Memory B cell (primary cell): ENCODE measurements at regions not wholly inside any gene's neighbourhood (a gene's known extent, or its start where the extent isn't known, plus 50 kb on each side); places are given as distances from the start of the nearest gene placed in this dataset.

ENCODE experiments used
- ATAC-seq: fragments of 150-1000 bp; cut with Tn5 transposase; 2 replicates; pipeline ENCODE4 v1.10.0; 2021; ENCODE audit warnings: low read depth, mild to moderate bottlenecking, moderate library complexity
- DNase-seq, 2 donors: peaks; one replicate each; pipeline ENCODE4 v3.0.0; 2022; ENCODE audit warnings: low spot score in 2 of 2
- H3K27ac Mint-ChIP-seq: one replicate; pipeline ENCODE4 v1.8.0; 2022; ENCODE audit warnings: mild to moderate bottlenecking, moderate library complexity, mixed read lengths
- H3K27me3 Mint-ChIP-seq: one replicate; pipeline ENCODE4 v1.8.0; 2022; ENCODE audit warnings: mixed read lengths
- H3K36me3 Mint-ChIP-seq: one replicate; pipeline ENCODE4 v1.8.0; 2022; ENCODE audit warnings: mild to moderate bottlenecking, mixed read lengths
- H3K4me1 Mint-ChIP-seq: one replicate; pipeline ENCODE4 v1.8.0; 2022; ENCODE audit warnings: mixed read lengths
- H3K4me3 Mint-ChIP-seq: one replicate; pipeline ENCODE4 v1.8.0; 2022; ENCODE audit warnings: mild to moderate bottlenecking, moderate library complexity, mixed read lengths
- H3K9me3 Mint-ChIP-seq: one replicate; pipeline ENCODE4 v1.8.0; 2022; ENCODE audit warnings: mixed read lengths

- DNase-seq (no peak), ATAC-seq (no peak)
- Mint-ChIP-seq H3K27ac (no peak overlapping the region), H3K36me3 (no peaks in the 10 kb centered on the region), H3K27me3 (no peaks in the 10 kb centered on the region), H3K9me3 (peaks cover 4% of the 10 kb centered on the region), H3K4me1 (no peaks in the 10 kb centered on the region), H3K4me3 (no peak overlapping the region)
Observed at GRCh38 chr3:182364723-182365650, 428.3 kb upstream of the ATP11B start.

- Mint-ChIP-seq H3K27ac (no peak overlapping the region), H3K27me3 (no peaks in the 10 kb centered on the region), H3K4me3 (no peak overlapping the region), H3K36me3 (no peaks in the 10 kb centered on the region), H3K9me3 (peaks cover 3% of the 10 kb centered on the region), H3K4me1 (no peaks in the 10 kb centered on the region)
- ATAC-seq, result no peak
- no peak for DNase-seq
Observed at GRCh38 chr3:182366746-182367145, 426.6 kb upstream of the ATP11B start.

- H3K27ac Mint-ChIP-seq, result no peak overlapping the region
- H3K9me3 Mint-ChIP-seq, result peaks cover 1% of the 10 kb centered on the region
- no peak overlapping the region for H3K4me3 Mint-ChIP-seq
- ATAC-seq (no peak), DNase-seq (no peak)
- H3K4me1 Mint-ChIP-seq, result no peaks in the 10 kb centered on the region
- H3K27me3 Mint-ChIP-seq, result no peaks in the 10 kb centered on the region
- no peaks in the 10 kb centered on the region for H3K36me3 Mint-ChIP-seq
Observed at GRCh38 chr3:182369861-182370260, 423.4 kb upstream of the ATP11B start.

GRCh38 chr3:182370949-182371348 is 422.4 kb upstream of the ATP11B start:
- no peak overlapping the region for H3K27ac Mint-ChIP-seq
- ATAC-seq (no peak), DNase-seq (no peak)
- no peaks in the 10 kb centered on the region for H3K4me1 Mint-ChIP-seq
- H3K27me3 Mint-ChIP-seq, result no peaks in the 10 kb centered on the region
- peaks cover 1% of the 10 kb centered on the region for H3K9me3 Mint-ChIP-seq
- no peaks in the 10 kb centered on the region for H3K36me3 Mint-ChIP-seq
- no peak overlapping the region for H3K4me3 Mint-ChIP-seq

GRCh38 chr3:182375916-182376315 is 417.4 kb upstream of the ATP11B start:
- DNase-seq (no peak), ATAC-seq (no peak)
- no peak overlapping the region for H3K4me3 Mint-ChIP-seq
- no peaks in the 10 kb centered on the region for H3K4me1 Mint-ChIP-seq
- no peak overlapping the region for H3K27ac Mint-ChIP-seq
- H3K27me3 Mint-ChIP-seq, result no peaks in the 10 kb centered on the region
- H3K36me3 Mint-ChIP-seq, result no peaks in the 10 kb centered on the region
- H3K9me3 Mint-ChIP-seq, result peaks cover 1% of the 10 kb centered on the region

GRCh38 chr3:182382112-182382857 is 411.0 kb upstream of the ATP11B start:
- no peaks in the 10 kb centered on the region for H3K9me3 Mint-ChIP-seq
- H3K36me3 Mint-ChIP-seq, result no peaks in the 10 kb centered on the region
- DNase-seq, result no peak
- no peaks in the 10 kb centered on the region for H3K27me3 Mint-ChIP-seq
- no peaks in the 10 kb centered on the region for H3K4me1 Mint-ChIP-seq
- H3K27ac Mint-ChIP-seq, result no peak overlapping the region
- no peak for ATAC-seq
- no peak overlapping the region for H3K4me3 Mint-ChIP-seq

- DNase-seq (no peak), ATAC-seq (no peak)
- no peak overlapping the region for H3K27ac Mint-ChIP-seq
- no peaks in the 10 kb centered on the region for H3K4me1 Mint-ChIP-seq
- H3K27me3 Mint-ChIP-seq, result no peaks in the 10 kb centered on the region
- H3K9me3 Mint-ChIP-seq, result no peaks in the 10 kb centered on the region
- no peak overlapping the region for H3K4me3 Mint-ChIP-seq
- H3K36me3 Mint-ChIP-seq, result no peaks in the 10 kb centered on the region
Observed at GRCh38 chr3:182384221-182384620, 409.1 kb upstream of the ATP11B start.

GRCh38 chr3:182385356-182385755 is 407.9 kb upstream of the ATP11B start:
- Mint-ChIP-seq H3K27ac (no peak overlapping the region), H3K9me3 (no peaks in the 10 kb centered on the region), H3K4me1 (no peaks in the 10 kb centered on the region), H3K27me3 (no peaks in the 10 kb centered on the region), H3K4me3 (no peak overlapping the region), H3K36me3 (no peaks in the 10 kb centered on the region)
- ATAC-seq, result no peak
- DNase-seq, result no peak

GRCh38 chr3:182388506-182388905 is 404.8 kb upstream of the ATP11B start:
- Mint-ChIP-seq H3K27me3 (no peaks in the 10 kb centered on the region), H3K36me3 (no peaks in the 10 kb centered on the region), H3K9me3 (no peaks in the 10 kb centered on the region), H3K27ac (no peak overlapping the region), H3K4me3 (no peak overlapping the region), H3K4me1 (no peaks in the 10 kb centered on the region)
- no peak for DNase-seq
- ATAC-seq, result no peak

GRCh38 chr3:182389071-182389815 is 404.1 kb upstream of the ATP11B start:
- Mint-ChIP-seq H3K4me1 (no peaks in the 10 kb centered on the region), H3K27ac (no peak overlapping the region), H3K4me3 (no peak overlapping the region), H3K27me3 (no peaks in the 10 kb centered on the region), H3K9me3 (no peaks in the 10 kb centered on the region), H3K36me3 (no peaks in the 10 kb centered on the region)
- DNase-seq, result no peak
- no peak for ATAC-seq

- no peaks in the 10 kb centered on the region for H3K4me1 Mint-ChIP-seq
- ATAC-seq, result no peak
- H3K4me3 Mint-ChIP-seq, result no peak overlapping the region
Observed at GRCh38 chr3:182390421-182390820, 402.9 kb upstream of the ATP11B start.

GRCh38 chr3:182392182-182392937 is 400.9 kb upstream of the ATP11B start:
- Mint-ChIP-seq H3K9me3 (no peaks in the 10 kb centered on the region), H3K36me3 (no peaks in the 10 kb centered on the region), H3K4me3 (no peak overlapping the region), H3K27me3 (no peaks in the 10 kb centered on the region), H3K4me1 (no peaks in the 10 kb centered on the region), H3K27ac (no peak overlapping the region)
- DNase-seq (no peak), ATAC-seq (no peak)

More at GRCh38 chr3:182390421-182390820, 402.9 kb upstream of the ATP11B start:
- Mint-ChIP-seq H3K27me3 (no peaks in the 10 kb centered on the region), H3K27ac (no peak overlapping the region), H3K36me3 (no peaks in the 10 kb centered on the region), H3K9me3 (no peaks in the 10 kb centered on the region)
- DNase-seq, result no peak

- Mint-ChIP-seq H3K36me3 (no peaks in the 10 kb centered on the region), H3K27ac (no peak overlapping the region), H3K9me3 (no peaks in the 10 kb centered on the region), H3K4me3 (no peak overlapping the region), H3K27me3 (no peaks in the 10 kb centered on the region), H3K4me1 (no peaks in the 10 kb centered on the region)
- DNase-seq (no peak), ATAC-seq (no peak)
Observed at GRCh38 chr3:182393151-182393550, 400.2 kb upstream of the ATP11B start.
